ENCODE measurements at regions not wholly inside any gene's neighbourhood (a gene's known extent, or its start where the extent isn't known, plus 50 kb on each side); places are given as distances from the start of the nearest gene placed in this dataset.

- DNase-seq = no peak
Measured at GRCh38 chr20:60486315-60486714, 528.1 kb downstream of the CDH26 start.

GRCh38 chr20:60486937-60487336, 528.7 kb downstream of the CDH26 start:
- DNase-seq = no peak

- DNase-seq = no peak
Measured at GRCh38 chr20:60490217-60491050, 532.2 kb downstream of the CDH26 start.

GRCh38 chr20:60491051-60491581, 532.9 kb downstream of the CDH26 start:
- DNase-seq = no peak

GRCh38 chr20:60494476-60494875, 536.3 kb downstream of the CDH26 start:
- no peak for DNase-seq

GRCh38 chr20:60497298-60498035, 539.2 kb downstream of the CDH26 start:
- no peak for DNase-seq

- DNase-seq = no peak
Measured at GRCh38 chr20:60500038-60500701, 541.9 kb downstream of the CDH26 start.

GRCh38 chr20:60501048-60501447, 542.8 kb downstream of the CDH26 start:
- DNase-seq = no peak

- no peak for DNase-seq
Measured at GRCh38 chr20:60502881-60503280, 544.7 kb downstream of the CDH26 start.

- DNase-seq = no peak
Measured at GRCh38 chr20:60505423-60505822, 547.2 kb downstream of the CDH26 start.

- DNase-seq = no peak
Measured at GRCh38 chr20:60506061-60506460, 547.8 kb downstream of the CDH26 start.

- DNase-seq = no peak
Measured at GRCh38 chr20:60507087-60507694, 549.0 kb downstream of the CDH26 start.

- no peak for DNase-seq
Measured at GRCh38 chr20:60509407-60509806, 551.2 kb downstream of the CDH26 start.

GRCh38 chr20:60510356-60510755, 552.1 kb downstream of the CDH26 start:
- DNase-seq = no peak

- no peak for DNase-seq
Measured at GRCh38 chr20:60512443-60512842, 554.2 kb downstream of the CDH26 start.

- no peak for DNase-seq
Measured at GRCh38 chr20:60513141-60513540, 554.9 kb downstream of the CDH26 start.

GRCh38 chr20:60516442-60516841, 558.2 kb downstream of the CDH26 start:
- DNase-seq = no peak

GRCh38 chr20:60518022-60518421, 559.8 kb downstream of the CDH26 start:
- no peak for DNase-seq

GRCh38 chr20:60525397-60525796, 567.2 kb downstream of the CDH26 start:
- DNase-seq = no peak

GRCh38 chr20:60527656-60528055, 569.4 kb downstream of the CDH26 start:
- no peak for DNase-seq

GRCh38 chr20:60528141-60528540, 569.9 kb downstream of the CDH26 start:
- DNase-seq = no peak

GRCh38 chr20:60529149-60529548, 570.9 kb downstream of the CDH26 start:
- no peak for DNase-seq

- DNase-seq = no peak
Measured at GRCh38 chr20:60535211-60535610, 577.0 kb downstream of the CDH26 start.

All from NCI-H82 (cell line).